ENCODE measurements at regions not wholly inside any gene's neighbourhood (a gene's known extent, or its start where the extent isn't known, plus 50 kb on each side); places are given as distances from the start of the nearest gene placed in this dataset.

GRCh38 chr4:116577321-116577720 is 508.1 kb downstream of the TRAM1L1 start:
- TF ChIP-seq POLR2AphosphoS5 (IDR thresholded peaks at IDR 0.05; ENCODE audit: low read depth, low read length) (no peak), POLR2A (IDR thresholded peaks at IDR 0.05; ENCODE audit: low read depth, low read length) (no peak)
